ENCODE measurements at regions not wholly inside any gene's neighbourhood (a gene's known extent, or its start where the extent isn't known, plus 50 kb on each side); places are given as distances from the start of the nearest gene placed in this dataset.
A peak's percentile ranks its signal among the peaks of the same experiment; 100 is the strongest.
"Not testable (repeated sequence)": the region's sequence is repeated elsewhere in the genome, so short reads cannot be mapped to it uniquely, and the experiment has no call there.

DNA sequence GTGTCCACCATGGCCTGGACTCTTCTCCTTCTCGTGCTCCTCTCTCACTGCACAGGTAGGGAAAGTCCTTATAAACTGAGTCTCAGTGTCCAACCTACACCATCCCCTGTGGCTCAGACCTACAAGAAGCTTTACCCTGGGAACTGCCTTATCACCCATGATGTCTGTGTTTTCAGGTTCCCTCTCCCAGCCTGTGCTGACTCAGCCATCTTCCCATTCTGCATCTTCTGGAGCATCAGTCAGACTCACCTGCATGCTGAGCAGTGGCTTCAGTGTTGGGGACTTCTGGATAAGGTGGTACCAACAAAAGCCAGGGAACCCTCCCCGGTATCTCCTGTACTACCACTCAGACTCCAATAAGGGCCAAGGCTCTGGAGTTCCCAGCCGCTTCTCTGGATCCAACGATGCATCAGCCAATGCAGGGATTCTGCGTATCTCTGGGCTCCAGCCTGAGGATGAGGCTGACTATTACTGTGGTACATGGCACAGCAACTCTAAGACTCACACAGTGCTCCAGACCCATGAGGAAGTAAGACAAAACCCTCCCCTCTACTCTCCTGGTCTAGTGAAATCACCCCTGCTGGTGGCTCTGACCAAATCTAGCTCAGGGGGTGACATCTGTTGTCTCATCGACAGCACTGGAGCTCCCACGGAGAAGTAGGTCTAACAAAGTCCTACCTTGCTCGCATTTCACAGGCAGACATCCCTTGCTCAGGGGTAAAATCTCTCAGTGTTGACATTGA is 74.3 kb downstream of the VPREB1 start:
- Histone ChIP-seq H3K27me3 (no peaks in the 10 kb centered on the region), H3K36me3 (peaks cover 0 to 8% (median 4%) of the 10 kb centered on the region in 4 donors), H3K27ac (no peak overlapping the region), H3K4me3 (no peak overlapping the region), H3K4me1 (no peaks in the 10 kb centered on the region), H3K9me3 (no peaks in the 10 kb centered on the region)
- ATAC-seq, result no peak
- intact Hi-C loops (cut with DNase I), result no loop called here
- no peak for DNase-seq
- TF ChIP-seq, protein P1, sequence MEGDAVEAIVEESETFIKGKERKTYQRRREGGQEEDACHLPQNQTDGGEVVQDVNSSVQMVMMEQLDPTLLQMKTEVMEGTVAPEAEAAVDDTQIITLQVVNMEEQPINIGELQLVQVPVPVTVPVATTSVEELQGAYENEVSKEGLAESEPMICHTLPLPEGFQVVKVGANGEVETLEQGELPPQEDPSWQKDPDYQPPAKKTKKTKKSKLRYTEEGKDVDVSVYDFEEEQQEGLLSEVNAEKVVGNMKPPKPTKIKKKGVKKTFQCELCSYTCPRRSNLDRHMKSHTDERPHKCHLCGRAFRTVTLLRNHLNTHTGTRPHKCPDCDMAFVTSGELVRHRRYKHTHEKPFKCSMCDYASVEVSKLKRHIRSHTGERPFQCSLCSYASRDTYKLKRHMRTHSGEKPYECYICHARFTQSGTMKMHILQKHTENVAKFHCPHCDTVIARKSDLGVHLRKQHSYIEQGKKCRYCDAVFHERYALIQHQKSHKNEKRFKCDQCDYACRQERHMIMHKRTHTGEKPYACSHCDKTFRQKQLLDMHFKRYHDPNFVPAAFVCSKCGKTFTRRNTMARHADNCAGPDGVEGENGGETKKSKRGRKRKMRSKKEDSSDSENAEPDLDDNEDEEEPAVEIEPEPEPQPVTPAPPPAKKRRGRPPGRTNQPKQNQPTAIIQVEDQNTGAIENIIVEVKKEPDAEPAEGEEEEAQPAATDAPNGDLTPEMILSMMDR (IDR thresholded peaks at IDR 0.05), result no peak
- no peak for TF ChIP-seq POLR2A (IDR thresholded peaks at IDR 0.05)
- WGBS (ENCODE audit: insufficient coverage, low coverage, low lambda C conversion rate, missing lambda C conversion rate), result 100% methylated on average over 4 of the region's 8 CpGs

DNA sequence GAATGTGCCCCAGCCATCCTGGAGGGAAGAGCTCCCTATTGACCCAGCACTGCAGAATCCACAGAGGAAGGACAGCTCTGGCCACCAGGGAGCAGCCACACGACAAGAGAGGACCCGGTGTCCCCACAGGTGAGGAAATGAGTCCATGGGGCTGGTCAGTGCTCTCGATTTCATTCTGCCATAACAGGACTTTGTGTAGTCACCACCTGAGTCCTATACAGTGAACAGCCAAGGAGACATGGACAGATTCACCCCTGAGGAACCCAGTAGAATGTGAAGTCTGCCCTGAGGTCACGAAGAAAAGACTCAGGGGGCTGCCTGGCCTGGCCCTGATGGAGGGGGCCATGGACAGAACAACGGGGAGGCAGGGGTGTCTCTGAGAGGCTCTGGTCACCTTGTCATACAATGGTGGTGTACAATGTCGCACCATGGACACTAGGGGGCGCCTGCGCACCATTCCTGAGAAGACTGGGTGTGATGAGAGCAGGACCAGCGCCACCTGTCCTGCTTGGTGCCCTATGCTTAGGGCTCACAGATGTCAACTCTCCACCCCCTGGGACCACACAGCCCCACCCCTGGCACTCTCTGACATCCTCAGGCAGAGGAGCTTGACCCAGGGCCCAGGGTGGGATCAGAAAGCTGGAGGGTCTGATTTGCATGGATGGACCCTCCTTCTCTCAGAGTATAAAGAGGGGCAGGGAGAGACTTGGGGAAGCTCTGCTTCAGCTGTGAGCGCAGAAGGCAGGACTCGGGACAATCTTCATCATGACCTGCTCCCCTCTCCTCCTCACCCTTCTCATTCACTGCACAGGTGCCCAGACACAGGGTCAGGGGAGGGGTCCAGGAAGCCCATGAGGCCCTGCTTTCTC is 77.4 kb downstream of the VPREB1 start:
- intact Hi-C loops (cut with DNase I), result loop anchor here in 1 of 2 donors (10.0 kb wide), 1 partner anchor 117 kb away; no protein-coding TSS in a partner anchor
- not testable (repeated sequence) for H3K36me3 ChIP-seq, H3K27me3 ChIP-seq, H3K4me1 ChIP-seq, H3K27ac ChIP-seq, H3K4me3 ChIP-seq, H3K9me3 ChIP-seq
- 3% methylated on average over 3 of the region's 11 CpGs for WGBS (ENCODE audit: insufficient coverage, low coverage, low lambda C conversion rate, missing lambda C conversion rate)
- TF ChIP-seq, protein P1 (IDR thresholded peaks at IDR 0.05), result peak; percentile 58 to 87 (median 80)
- DNase-seq (peak; percentile 67 to 79 (median 67)), ATAC-seq (peak; percentile 86 to 96 (median 92))

DNA sequence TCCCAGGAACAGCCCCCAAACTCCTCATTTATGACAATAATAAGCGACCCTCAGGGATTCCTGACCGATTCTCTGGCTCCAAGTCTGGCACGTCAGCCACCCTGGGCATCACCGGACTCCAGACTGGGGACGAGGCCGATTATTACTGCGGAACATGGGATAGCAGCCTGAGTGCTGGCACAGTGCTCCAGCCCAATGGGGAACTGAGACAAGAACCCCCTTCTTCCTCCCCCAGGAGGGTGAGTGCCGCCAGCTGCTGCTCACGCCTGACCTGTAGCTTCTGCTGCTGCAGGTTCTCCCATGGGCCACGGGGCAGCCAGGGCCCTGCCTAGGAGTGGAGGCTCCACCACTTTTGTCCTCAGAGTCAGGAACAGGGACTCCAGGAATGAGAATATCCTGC is 78.2 kb downstream of the VPREB1 start:
- no CpG with 5 or more reads among the region's 10 CpGs for WGBS (ENCODE audit: insufficient coverage, low coverage, low lambda C conversion rate, missing lambda C conversion rate)
- no peak for TF ChIP-seq POLR2A (IDR thresholded peaks at IDR 0.05)
- TF ChIP-seq, protein P1 (IDR thresholded peaks at IDR 0.05), result no peak
- DNase-seq, result no peak
- Histone ChIP-seq H3K27ac (no peak overlapping the region), H3K4me3 (no peak overlapping the region), H3K4me1 (no peaks in the 10 kb centered on the region), H3K36me3 (peaks cover 0 to 8% (median 4%) of the 10 kb centered on the region in 4 donors), H3K9me3 (no peaks in the 10 kb centered on the region), H3K27me3 (no peaks in the 10 kb centered on the region)
- no peak for ATAC-seq
- intact Hi-C loops (cut with DNase I), result loop anchor here in 1 of 2 donors (10.0 kb wide), 1 partner anchor 118 kb away; no protein-coding TSS in a partner anchor

DNA sequence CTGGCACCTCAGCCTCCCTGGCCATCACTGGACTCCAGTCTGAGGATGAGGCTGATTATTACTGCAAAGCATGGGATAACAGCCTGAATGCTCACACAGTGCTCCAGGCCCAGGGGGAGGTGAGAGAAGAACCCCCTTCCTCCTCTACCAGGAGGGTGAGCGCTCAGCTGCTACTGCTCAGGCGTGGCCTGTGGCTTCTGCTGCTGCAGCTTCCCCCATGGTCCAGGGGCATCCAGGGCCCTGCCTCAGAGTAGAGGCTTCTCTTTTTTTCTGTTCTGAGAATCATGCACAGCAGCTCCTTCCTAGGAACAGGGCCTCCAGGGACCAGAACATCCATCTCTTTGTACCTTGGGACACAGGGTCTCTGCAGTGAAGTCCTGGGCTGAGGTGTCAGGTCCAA is 83.1 kb downstream of the VPREB1 start:
- intact Hi-C loops (cut with DNase I), result loop anchor here in 1 of 2 donors (10.0 kb wide), 1 partner anchor 123 kb away; no protein-coding TSS in a partner anchor
- H3K36me3 ChIP-seq, result no peaks in the 10 kb centered on the region
- H3K27ac ChIP-seq, result no peak overlapping the region
- H3K27me3 ChIP-seq, result peaks cover 0 to 9% of the 10 kb centered on the region in 2 donors
- ATAC-seq (peak in 1 of 4 donors; percentile 18), DNase-seq (no peak)
- H3K9me3 ChIP-seq, result no peaks in the 10 kb centered on the region
- no peak overlapping the region for H3K4me3 ChIP-seq
- TF ChIP-seq POLR2A (IDR thresholded peaks at IDR 0.05), result no peak
- TF ChIP-seq, protein P1 (IDR thresholded peaks at IDR 0.05), result no peak
- no peaks in the 10 kb centered on the region for H3K4me1 ChIP-seq
- no CpG with 5 or more reads among the region's 2 CpGs for WGBS (ENCODE audit: insufficient coverage, low coverage, low lambda C conversion rate, missing lambda C conversion rate)

All from right lobe of liver (tissue), 6 donors.